ENCODE measurements at regions not wholly inside any gene's neighbourhood (a gene's known extent, or its start where the extent isn't known, plus 50 kb on each side); places are given as distances from the start of the nearest gene placed in this dataset.

DNA sequence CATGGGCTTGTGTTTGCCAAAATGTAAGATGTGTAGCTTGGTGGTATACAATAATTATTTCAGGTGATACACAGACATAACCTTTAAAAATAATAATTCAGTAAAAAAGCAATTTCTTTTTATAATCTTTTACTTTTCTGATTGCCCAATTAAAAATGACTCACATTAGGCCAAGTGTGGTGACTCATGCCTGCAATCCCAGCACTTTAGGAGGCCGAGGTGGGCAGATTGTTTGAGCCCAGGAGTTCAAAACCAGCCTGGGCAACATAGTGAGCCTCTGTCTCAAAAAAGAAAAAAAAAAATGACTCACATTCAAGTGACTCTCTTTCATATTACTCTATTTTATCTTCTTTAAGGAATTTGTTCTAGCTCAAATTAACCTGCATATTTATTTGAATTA, 449.4 kb upstream of the HTR2C start:
- no peaks in the 10 kb centered on the region for H3K4me1 Mint-ChIP-seq (ENCODE audit: low read depth)
- DNase-seq: no peak
- TF ChIP-seq, protein P1, sequence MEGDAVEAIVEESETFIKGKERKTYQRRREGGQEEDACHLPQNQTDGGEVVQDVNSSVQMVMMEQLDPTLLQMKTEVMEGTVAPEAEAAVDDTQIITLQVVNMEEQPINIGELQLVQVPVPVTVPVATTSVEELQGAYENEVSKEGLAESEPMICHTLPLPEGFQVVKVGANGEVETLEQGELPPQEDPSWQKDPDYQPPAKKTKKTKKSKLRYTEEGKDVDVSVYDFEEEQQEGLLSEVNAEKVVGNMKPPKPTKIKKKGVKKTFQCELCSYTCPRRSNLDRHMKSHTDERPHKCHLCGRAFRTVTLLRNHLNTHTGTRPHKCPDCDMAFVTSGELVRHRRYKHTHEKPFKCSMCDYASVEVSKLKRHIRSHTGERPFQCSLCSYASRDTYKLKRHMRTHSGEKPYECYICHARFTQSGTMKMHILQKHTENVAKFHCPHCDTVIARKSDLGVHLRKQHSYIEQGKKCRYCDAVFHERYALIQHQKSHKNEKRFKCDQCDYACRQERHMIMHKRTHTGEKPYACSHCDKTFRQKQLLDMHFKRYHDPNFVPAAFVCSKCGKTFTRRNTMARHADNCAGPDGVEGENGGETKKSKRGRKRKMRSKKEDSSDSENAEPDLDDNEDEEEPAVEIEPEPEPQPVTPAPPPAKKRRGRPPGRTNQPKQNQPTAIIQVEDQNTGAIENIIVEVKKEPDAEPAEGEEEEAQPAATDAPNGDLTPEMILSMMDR (IDR thresholded peaks at IDR 0.05): no peak
- H3K36me3 Mint-ChIP-seq (ENCODE audit: low read depth): no peaks in the 10 kb centered on the region
- no peak overlapping the region for H3K4me3 Mint-ChIP-seq
- H3K27me3 Mint-ChIP-seq (ENCODE audit: insufficient read depth): no peaks in the 10 kb centered on the region
- H3K9me3 Mint-ChIP-seq: peaks cover 5% of the 10 kb centered on the region; the same call in 1 of the 2 replicates
- H3K27ac Mint-ChIP-seq: no peak overlapping the region

DNA sequence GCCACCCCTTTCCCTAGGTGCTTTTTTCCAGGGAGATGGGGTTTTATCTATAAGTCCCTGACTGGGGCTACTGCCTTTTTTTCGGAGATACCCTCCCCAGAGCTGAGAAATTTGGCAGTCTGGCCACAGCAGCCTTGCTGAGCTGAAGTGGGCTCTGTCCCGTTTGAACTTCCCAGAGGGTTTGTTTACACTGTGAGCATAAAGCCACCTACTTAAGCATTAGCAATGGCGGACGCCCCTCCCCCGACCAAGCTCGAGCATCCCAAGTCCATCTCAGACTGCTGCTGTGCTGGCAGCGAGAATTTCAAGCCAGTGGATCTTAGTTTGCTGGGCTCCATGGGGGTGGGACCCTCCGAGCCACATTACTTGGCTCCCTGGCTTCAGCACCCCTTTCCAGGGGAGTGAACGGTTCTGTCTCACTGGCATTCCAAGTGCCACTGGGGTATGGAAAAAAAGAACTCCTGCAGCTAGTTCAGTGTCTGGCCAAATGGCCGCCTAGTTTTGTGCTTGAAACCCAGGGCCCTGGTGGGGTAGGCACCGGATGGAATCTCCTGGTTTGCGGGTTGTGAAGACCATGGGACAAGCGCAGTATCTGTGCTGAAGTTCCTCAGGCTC, 456.4 kb upstream of the HTR2C start:
- H3K9me3 Mint-ChIP-seq: no peaks in the 10 kb centered on the region; the same call in 1 of the 2 replicates
- no peak overlapping the region for H3K4me3 Mint-ChIP-seq
- H3K27ac Mint-ChIP-seq: no peak overlapping the region
- no peaks in the 10 kb centered on the region for H3K27me3 Mint-ChIP-seq (ENCODE audit: insufficient read depth)
- TF ChIP-seq, protein P1 (IDR thresholded peaks at IDR 0.05): no peak
- H3K4me1 Mint-ChIP-seq (ENCODE audit: low read depth): no peaks in the 10 kb centered on the region
- H3K36me3 Mint-ChIP-seq (ENCODE audit: low read depth): no peaks in the 10 kb centered on the region
- DNase-seq: no peak

DNA sequence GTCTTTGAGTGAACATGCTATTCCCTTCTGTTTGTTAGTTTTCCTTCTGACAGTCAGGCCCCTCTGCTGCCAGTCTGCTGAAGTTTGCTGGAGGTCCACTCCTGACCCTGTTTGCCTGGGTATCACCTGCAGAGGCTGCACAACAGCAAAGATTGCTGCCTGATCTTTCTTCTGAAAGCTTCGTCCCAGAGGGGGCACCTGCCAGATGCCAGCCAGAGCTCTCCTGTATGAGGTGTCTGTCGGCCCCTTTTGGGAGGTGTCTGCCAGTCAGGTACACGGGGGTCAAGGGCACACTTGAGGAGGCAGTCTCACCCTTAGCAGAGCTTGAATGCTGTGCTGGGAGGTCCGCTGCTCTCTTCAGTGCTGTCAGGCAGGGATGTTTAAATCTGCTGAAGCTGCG, 456.9 kb upstream of the HTR2C start:
- TF ChIP-seq, protein P1 (IDR thresholded peaks at IDR 0.05): no peak
- Mint-ChIP-seq H3K36me3 (ENCODE audit: low read depth) (no peaks in the 10 kb centered on the region), H3K9me3 (no peaks in the 10 kb centered on the region; the same call in 1 of the 2 replicates), H3K27ac (no peak overlapping the region), H3K4me3 (no peak overlapping the region), H3K4me1 (ENCODE audit: low read depth) (no peaks in the 10 kb centered on the region), H3K27me3 (ENCODE audit: insufficient read depth) (no peaks in the 10 kb centered on the region)
- DNase-seq: no peak

GRCh38 chrX:114101081-114101480, 482.8 kb upstream of the HTR2C start:
- H3K4me1 Mint-ChIP-seq (ENCODE audit: low read depth): no peaks in the 10 kb centered on the region
- no peak overlapping the region for H3K27ac Mint-ChIP-seq
- no peak for DNase-seq
- no peak overlapping the region for H3K4me3 Mint-ChIP-seq
- TF ChIP-seq, protein P1 (IDR thresholded peaks at IDR 0.05): no peak
- no peaks in the 10 kb centered on the region for H3K27me3 Mint-ChIP-seq (ENCODE audit: insufficient read depth)
- peaks cover 17% of the 10 kb centered on the region for H3K9me3 Mint-ChIP-seq
- no peaks in the 10 kb centered on the region for H3K36me3 Mint-ChIP-seq (ENCODE audit: low read depth)

DNA sequence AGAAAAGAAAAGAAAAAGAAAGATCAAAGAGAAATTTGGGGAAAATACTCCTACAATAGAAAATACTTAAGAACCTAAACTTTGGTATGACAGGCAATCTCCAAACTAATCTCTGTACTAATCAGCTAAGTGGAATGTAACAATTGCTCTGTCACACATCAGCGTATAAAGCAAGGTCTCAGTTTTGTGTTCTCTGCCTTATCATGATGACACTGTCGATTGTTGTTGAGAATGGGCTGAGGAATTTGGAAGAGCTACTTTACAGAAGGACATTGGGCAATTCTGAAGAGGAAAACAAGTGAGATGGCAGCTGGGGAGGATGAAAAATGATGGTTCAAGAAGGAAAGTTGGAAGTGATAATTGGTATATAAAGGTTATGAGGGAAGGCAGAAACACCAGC, 486.0 kb upstream of the HTR2C start:
- H3K4me1 Mint-ChIP-seq (ENCODE audit: low read depth): no peaks in the 10 kb centered on the region
- H3K4me3 Mint-ChIP-seq: no peak overlapping the region
- H3K9me3 Mint-ChIP-seq: peaks cover 13% of the 10 kb centered on the region
- H3K27me3 Mint-ChIP-seq (ENCODE audit: insufficient read depth): no peaks in the 10 kb centered on the region
- TF ChIP-seq, protein P1 (IDR thresholded peaks at IDR 0.05): no peak
- DNase-seq: no peak
- H3K36me3 Mint-ChIP-seq (ENCODE audit: low read depth): no peaks in the 10 kb centered on the region
- no peak overlapping the region for H3K27ac Mint-ChIP-seq

DNA sequence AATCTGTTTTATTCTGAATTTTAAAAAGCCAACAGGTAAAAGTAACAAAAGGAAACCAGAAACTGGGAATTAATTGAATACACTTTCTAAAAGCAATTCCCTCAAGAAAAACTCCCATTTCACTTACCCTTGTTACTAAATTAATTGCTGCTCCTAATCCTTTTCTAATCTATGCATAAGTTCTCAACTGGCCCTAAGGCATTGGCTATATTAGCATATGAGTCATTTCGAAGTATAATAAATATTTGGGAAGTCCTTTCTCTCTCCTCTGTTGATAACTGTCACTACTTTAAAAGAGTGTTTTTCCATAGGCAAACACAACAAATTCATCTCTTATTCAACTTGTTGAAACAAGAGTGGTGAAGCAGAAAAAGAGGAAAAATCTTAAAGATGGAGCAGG, 486.5 kb upstream of the HTR2C start:
- Mint-ChIP-seq H3K4me1 (ENCODE audit: low read depth) (no peaks in the 10 kb centered on the region), H3K27me3 (ENCODE audit: insufficient read depth) (no peaks in the 10 kb centered on the region), H3K27ac (no peak overlapping the region), H3K9me3 (peaks cover 16% of the 10 kb centered on the region), H3K36me3 (ENCODE audit: low read depth) (no peaks in the 10 kb centered on the region), H3K4me3 (no peak overlapping the region)
- TF ChIP-seq, protein P1 (IDR thresholded peaks at IDR 0.05): no peak
- no peak for DNase-seq

All from HFFc6 (cell line).